ENCODE measurements at regions not wholly inside any gene's neighbourhood (a gene's known extent, or its start where the extent isn't known, plus 50 kb on each side); places are given as distances from the start of the nearest gene placed in this dataset.

GRCh38 chr5:159539678-159540077 is 209.4 kb upstream of the IL12B start:
- TF ChIP-seq EZH2 (IDR thresholded peaks at IDR 0.05; ENCODE audit: borderline replicate concordance) (no peak), EZH2phosphoT487 (IDR thresholded peaks at IDR 0.05; ENCODE audit: low read depth, severe bottlenecking, unreplicated experiment) (no peak)
- TF ChIP-seq, protein P1, sequence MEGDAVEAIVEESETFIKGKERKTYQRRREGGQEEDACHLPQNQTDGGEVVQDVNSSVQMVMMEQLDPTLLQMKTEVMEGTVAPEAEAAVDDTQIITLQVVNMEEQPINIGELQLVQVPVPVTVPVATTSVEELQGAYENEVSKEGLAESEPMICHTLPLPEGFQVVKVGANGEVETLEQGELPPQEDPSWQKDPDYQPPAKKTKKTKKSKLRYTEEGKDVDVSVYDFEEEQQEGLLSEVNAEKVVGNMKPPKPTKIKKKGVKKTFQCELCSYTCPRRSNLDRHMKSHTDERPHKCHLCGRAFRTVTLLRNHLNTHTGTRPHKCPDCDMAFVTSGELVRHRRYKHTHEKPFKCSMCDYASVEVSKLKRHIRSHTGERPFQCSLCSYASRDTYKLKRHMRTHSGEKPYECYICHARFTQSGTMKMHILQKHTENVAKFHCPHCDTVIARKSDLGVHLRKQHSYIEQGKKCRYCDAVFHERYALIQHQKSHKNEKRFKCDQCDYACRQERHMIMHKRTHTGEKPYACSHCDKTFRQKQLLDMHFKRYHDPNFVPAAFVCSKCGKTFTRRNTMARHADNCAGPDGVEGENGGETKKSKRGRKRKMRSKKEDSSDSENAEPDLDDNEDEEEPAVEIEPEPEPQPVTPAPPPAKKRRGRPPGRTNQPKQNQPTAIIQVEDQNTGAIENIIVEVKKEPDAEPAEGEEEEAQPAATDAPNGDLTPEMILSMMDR (IDR thresholded peaks at IDR 0.05; ENCODE audit: poor library complexity): no peak
- H3K79me2 ChIP-seq: no peaks in the 10 kb centered on the region
- no peak overlapping the region for H3K4me2 ChIP-seq
- no peaks in the 10 kb centered on the region for H3K4me1 ChIP-seq (ENCODE audit: insufficient read depth)
- H3K9me3 ChIP-seq (ENCODE audit: low read depth): no peaks in the 10 kb centered on the region
- no peak overlapping the region for H3K27ac ChIP-seq
- no peaks in the 10 kb centered on the region for H3K9me2 ChIP-seq (replicated peaks; ENCODE audit: insufficient read depth)
- 94% methylated on average over 4 of the region's 4 CpGs for WGBS (ENCODE audit: low lambda C conversion rate, missing lambda C conversion rate)
- H3K4me3 ChIP-seq: no peak overlapping the region
- H2AFZ ChIP-seq: no peak overlapping the region
- DNase-seq (ENCODE audit: low spot score): no peak
- H3K27me3 ChIP-seq: no peaks in the 10 kb centered on the region
- H3K36me3 ChIP-seq (replicated peaks; ENCODE audit: insufficient read depth, low read depth): no peaks in the 10 kb centered on the region
- no peaks in the 10 kb centered on the region for H4K20me1 ChIP-seq (ENCODE audit: insufficient read depth, poor library complexity, severe bottlenecking)

DNA sequence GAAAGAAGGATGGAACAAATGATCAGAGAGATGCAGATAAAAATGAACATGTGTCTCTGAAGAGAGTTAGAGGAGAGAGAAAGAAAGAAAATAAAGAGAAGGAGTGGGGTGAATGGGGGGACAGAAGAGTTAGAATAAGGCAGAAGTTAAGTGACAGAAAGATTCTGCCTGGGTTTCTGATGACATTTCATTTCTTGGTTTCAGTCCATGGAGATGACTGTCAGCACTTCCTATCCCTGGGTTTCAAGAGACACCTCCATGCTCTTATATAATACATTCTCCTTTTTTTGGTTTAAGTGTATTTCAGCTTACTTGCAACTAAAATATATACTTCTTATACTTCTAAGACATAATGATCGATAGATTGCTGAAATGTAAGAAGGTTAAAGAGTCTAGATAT is 213.0 kb upstream of the IL12B start:
- H4K20me1 ChIP-seq (ENCODE audit: insufficient read depth, poor library complexity, severe bottlenecking): no peaks in the 10 kb centered on the region
- no peaks in the 10 kb centered on the region for H3K79me2 ChIP-seq
- no peak overlapping the region for H3K27ac ChIP-seq
- 88% methylated on average over 1 of the region's 1 CpG for WGBS (ENCODE audit: low lambda C conversion rate, missing lambda C conversion rate)
- H3K4me3 ChIP-seq: no peak overlapping the region
- H3K9me3 ChIP-seq (ENCODE audit: low read depth): no peaks in the 10 kb centered on the region
- no peaks in the 10 kb centered on the region for H3K36me3 ChIP-seq (replicated peaks; ENCODE audit: insufficient read depth, low read depth)
- H3K9me2 ChIP-seq (replicated peaks; ENCODE audit: insufficient read depth): no peaks in the 10 kb centered on the region
- no peaks in the 10 kb centered on the region for H3K27me3 ChIP-seq
- H3K4me1 ChIP-seq (ENCODE audit: insufficient read depth): no peaks in the 10 kb centered on the region
- TF ChIP-seq, protein P1 (IDR thresholded peaks at IDR 0.05; ENCODE audit: poor library complexity): no peak
- TF ChIP-seq EZH2 (IDR thresholded peaks at IDR 0.05; ENCODE audit: borderline replicate concordance) (no peak), EZH2phosphoT487 (IDR thresholded peaks at IDR 0.05; ENCODE audit: low read depth, severe bottlenecking, unreplicated experiment) (no peak)
- no peak overlapping the region for H2AFZ ChIP-seq
- no peak for DNase-seq (ENCODE audit: low spot score)
- no peak overlapping the region for H3K4me2 ChIP-seq

GRCh38 chr5:159545156-159545555 is 214.9 kb upstream of the IL12B start:
- H3K27ac ChIP-seq: no peak overlapping the region
- 94% methylated on average over 1 of the region's 1 CpG for WGBS (ENCODE audit: low lambda C conversion rate, missing lambda C conversion rate)
- DNase-seq (ENCODE audit: low spot score): no peak
- no peaks in the 10 kb centered on the region for H3K79me2 ChIP-seq
- TF ChIP-seq, protein P1 (IDR thresholded peaks at IDR 0.05; ENCODE audit: poor library complexity): no peak
- no peak for TF ChIP-seq EZH2 (IDR thresholded peaks at IDR 0.05; ENCODE audit: borderline replicate concordance)
- no peak for TF ChIP-seq EZH2phosphoT487 (IDR thresholded peaks at IDR 0.05; ENCODE audit: low read depth, severe bottlenecking, unreplicated experiment)
- H3K4me2 ChIP-seq: no peak overlapping the region
- no peaks in the 10 kb centered on the region for H3K27me3 ChIP-seq
- H3K4me1 ChIP-seq (ENCODE audit: insufficient read depth): no peaks in the 10 kb centered on the region
- no peak overlapping the region for H3K4me3 ChIP-seq
- H3K9me2 ChIP-seq (replicated peaks; ENCODE audit: insufficient read depth): no peaks in the 10 kb centered on the region
- H3K36me3 ChIP-seq (replicated peaks; ENCODE audit: insufficient read depth, low read depth): no peaks in the 10 kb centered on the region
- H2AFZ ChIP-seq: no peak overlapping the region
- no peaks in the 10 kb centered on the region for H4K20me1 ChIP-seq (ENCODE audit: insufficient read depth, poor library complexity, severe bottlenecking)
- H3K9me3 ChIP-seq (ENCODE audit: low read depth): no peaks in the 10 kb centered on the region

All from hepatocyte (in vitro differentiated cells).